Ovary (tissue), 3 donors: ENCODE measurements at regions not wholly inside any gene's neighbourhood (a gene's known extent, or its start where the extent isn't known, plus 50 kb on each side); places are given as distances from the start of the nearest gene placed in this dataset.

ENCODE experiments used
- POLR2A ChIP-seq: fragments of 450-650 bp; IDR thresholded peaks from one replicate; pipeline ENCODE4 v1.6.1; 2017; ENCODE audit warnings: antibody characterized with exemption, mild to moderate bottlenecking, moderate library complexity
- TF ChIP-seq, protein P1 (sequence below), 3 donors: fragments of 450-650 bp in 2 of 3; fragments of 200-600 bp in 1 of 3; IDR thresholded peaks; one replicate each; pipeline versions ENCODE4 v1.5.1 to v1.8.0; 2016 to 2022; ENCODE audit warnings: antibody characterized with exemption in 3 of 3, mild to moderate bottlenecking in 1 of 3
- donor health status: DM: no; HTN: no; CAD: no.

DNA sequence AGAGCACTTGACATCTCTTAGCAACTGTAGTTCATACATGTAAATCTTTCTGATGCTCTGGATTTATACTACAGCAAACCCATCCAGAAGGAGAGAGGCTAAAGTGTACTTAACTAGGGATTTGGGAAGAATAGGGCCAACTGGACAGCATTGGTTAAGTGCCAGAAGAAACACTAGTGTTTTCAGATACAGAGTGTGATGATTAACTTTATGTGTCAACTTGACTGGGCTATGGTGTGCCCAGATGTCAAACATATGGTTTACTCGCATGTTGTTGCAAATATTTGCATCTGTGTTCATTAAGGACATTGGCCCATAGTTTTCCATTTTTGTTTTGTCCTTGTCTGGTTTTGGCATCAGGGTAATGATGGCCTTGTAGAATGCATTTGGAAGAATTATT, 384.7 kb upstream of the KCND2 start:
- TF ChIP-seq, protein P1, sequence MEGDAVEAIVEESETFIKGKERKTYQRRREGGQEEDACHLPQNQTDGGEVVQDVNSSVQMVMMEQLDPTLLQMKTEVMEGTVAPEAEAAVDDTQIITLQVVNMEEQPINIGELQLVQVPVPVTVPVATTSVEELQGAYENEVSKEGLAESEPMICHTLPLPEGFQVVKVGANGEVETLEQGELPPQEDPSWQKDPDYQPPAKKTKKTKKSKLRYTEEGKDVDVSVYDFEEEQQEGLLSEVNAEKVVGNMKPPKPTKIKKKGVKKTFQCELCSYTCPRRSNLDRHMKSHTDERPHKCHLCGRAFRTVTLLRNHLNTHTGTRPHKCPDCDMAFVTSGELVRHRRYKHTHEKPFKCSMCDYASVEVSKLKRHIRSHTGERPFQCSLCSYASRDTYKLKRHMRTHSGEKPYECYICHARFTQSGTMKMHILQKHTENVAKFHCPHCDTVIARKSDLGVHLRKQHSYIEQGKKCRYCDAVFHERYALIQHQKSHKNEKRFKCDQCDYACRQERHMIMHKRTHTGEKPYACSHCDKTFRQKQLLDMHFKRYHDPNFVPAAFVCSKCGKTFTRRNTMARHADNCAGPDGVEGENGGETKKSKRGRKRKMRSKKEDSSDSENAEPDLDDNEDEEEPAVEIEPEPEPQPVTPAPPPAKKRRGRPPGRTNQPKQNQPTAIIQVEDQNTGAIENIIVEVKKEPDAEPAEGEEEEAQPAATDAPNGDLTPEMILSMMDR (IDR thresholded peaks at IDR 0.05), result no peak
- no peak for TF ChIP-seq POLR2A
